ENCODE measurements at regions not wholly inside any gene's neighbourhood (a gene's known extent, or its start where the extent isn't known, plus 50 kb on each side); places are given as distances from the start of the nearest gene placed in this dataset.

GRCh38 chr3:107275511-107275910, 101.7 kb upstream of the CCDC54 start:
- no peak overlapping the region for H3K4me3 ChIP-seq (ENCODE audit: low read depth, low read length)
- DNase-seq (ENCODE audit: low read depth) = no peak
- TF ChIP-seq CTCF (IDR thresholded peaks at IDR 0.05; ENCODE audit: insufficient read depth, low read depth, low read length) = no peak

- peak; percentile 8 for DNase-seq (ENCODE audit: low read depth)
- TF ChIP-seq CTCF (IDR thresholded peaks at IDR 0.05; ENCODE audit: insufficient read depth, low read depth, low read length) = no peak
- H3K4me3 ChIP-seq (ENCODE audit: low read depth, low read length) = no peak overlapping the region
These were observed 93.3 kb upstream of the CCDC54 start for GRCh38 chr3:107283948-107284347.

- no peak overlapping the region for H3K4me3 ChIP-seq (ENCODE audit: low read depth, low read length)
- TF ChIP-seq CTCF (IDR thresholded peaks at IDR 0.05; ENCODE audit: insufficient read depth, low read depth, low read length) = no peak
- DNase-seq (ENCODE audit: low read depth) = peak; percentile 61
These were observed 92.6 kb upstream of the CCDC54 start for GRCh38 chr3:107284612-107285011.

- DNase-seq (ENCODE audit: low read depth) = peak; percentile 29
- TF ChIP-seq CTCF (IDR thresholded peaks at IDR 0.05; ENCODE audit: insufficient read depth, low read depth, low read length) = no peak
- H3K4me3 ChIP-seq (ENCODE audit: low read depth, low read length) = no peak overlapping the region
These were observed 92.0 kb upstream of the CCDC54 start for GRCh38 chr3:107285197-107285596.

GRCh38 chr3:107289354-107289753, 87.9 kb upstream of the CCDC54 start:
- no peak overlapping the region for H3K4me3 ChIP-seq (ENCODE audit: low read depth, low read length)
- DNase-seq (ENCODE audit: low read depth) = no peak
- TF ChIP-seq CTCF (IDR thresholded peaks at IDR 0.05; ENCODE audit: insufficient read depth, low read depth, low read length) = no peak

- no peak for TF ChIP-seq CTCF (IDR thresholded peaks at IDR 0.05; ENCODE audit: insufficient read depth, low read depth, low read length)
- H3K4me3 ChIP-seq (ENCODE audit: low read depth, low read length) = no peak overlapping the region
- no peak for DNase-seq (ENCODE audit: low read depth)
These were observed 83.1 kb upstream of the CCDC54 start for GRCh38 chr3:107294117-107294516.

GRCh38 chr3:107297597-107297996, 79.6 kb upstream of the CCDC54 start:
- DNase-seq (ENCODE audit: low read depth) = no peak
- no peak overlapping the region for H3K4me3 ChIP-seq (ENCODE audit: low read depth, low read length)
- TF ChIP-seq CTCF (IDR thresholded peaks at IDR 0.05; ENCODE audit: insufficient read depth, low read depth, low read length) = no peak
